HK-2 (cell line): ENCODE measurements at regions not wholly inside any gene's neighbourhood (a gene's known extent, or its start where the extent isn't known, plus 50 kb on each side); places are given as distances from the start of the nearest gene placed in this dataset.
"Not testable (repeated sequence)": the region's sequence is repeated elsewhere in the genome, so short reads cannot be mapped to it uniquely, and the experiment has no call there.

ENCODE experiments used
- DNase-seq: peaks from one replicate; pipeline ENCODE4 v3.0.0-alpha.2; 2018; ENCODE audit not compliant: unreplicated experiment

DNA sequence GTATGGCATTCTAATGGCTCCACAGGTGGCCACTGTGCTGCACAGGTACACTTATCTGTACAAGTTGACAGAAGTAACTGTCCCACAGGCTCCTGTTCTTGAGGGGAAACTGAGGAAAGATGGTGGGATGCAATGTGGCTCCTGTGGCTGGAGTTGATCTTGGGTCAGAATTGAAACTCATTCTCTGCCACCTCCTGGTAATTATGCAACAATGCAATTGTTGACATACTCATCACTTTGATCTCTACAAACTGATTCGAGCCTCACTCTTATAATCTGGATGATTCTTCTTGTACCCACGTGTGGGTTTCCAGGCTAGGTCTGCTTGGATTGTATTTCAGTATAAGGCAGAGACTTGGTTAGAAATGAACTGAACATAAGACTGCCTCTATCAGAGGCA is 148.8 kb downstream of the CCNG2 start:
- DNase-seq = no peak

DNA sequence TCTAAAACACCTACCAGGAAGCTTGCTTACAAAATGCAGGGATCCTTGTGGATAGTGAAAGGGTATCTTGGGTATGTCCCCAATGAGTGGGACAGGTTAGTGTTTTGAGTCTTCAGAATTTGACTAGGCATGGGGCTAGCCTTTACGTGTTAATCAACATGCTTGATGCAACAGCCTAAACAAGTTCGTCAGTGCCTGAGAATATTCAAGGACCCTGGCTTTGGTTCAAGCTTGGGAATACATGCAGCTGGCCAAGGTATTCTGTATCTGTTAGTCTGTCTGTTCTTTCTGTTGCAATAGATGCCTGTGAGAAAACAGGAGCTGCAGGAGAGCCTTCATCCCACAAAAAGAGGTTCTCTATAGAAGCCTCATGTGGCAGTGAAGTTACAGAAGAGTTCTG is 149.5 kb downstream of the CCNG2 start:
- DNase-seq = no peak

DNA sequence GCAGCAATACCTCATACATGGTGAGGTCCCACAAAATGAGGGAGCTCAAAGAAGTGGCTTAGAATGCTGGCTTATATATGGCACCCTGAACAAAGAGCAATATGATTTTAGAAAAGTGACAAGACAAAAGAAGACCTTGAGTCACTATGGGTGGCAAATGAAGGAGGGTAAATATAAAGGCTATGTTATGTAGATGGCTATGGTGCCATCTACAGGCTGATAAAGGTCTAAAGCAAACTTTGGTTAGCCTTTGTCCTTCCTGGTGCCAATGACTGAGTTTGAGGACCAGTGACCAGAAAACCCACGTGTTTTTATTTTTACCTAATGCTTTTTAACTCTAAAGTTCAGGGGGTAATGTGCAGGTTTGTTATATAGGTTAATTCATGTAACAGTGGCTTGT is 151.8 kb downstream of the CCNG2 start:
- DNase-seq = no peak

DNA sequence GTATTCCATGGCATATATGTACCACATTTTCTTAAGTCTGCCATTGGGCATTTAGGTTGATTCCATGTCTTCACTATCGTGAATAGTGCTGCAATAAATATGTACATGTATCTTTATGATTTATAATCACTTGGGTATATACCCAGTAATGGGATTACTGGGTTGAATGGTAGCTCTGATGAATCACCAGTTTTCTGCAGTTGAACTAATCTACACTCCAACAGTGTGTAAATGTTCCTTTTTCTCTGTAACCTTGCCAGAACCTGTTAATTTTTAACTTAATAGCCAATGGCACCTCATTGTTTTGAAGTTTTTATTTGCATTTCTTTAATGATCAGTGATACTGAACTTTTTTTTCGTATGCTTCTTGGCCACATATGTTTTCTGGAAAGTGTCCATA is 152.5 kb downstream of the CCNG2 start:
- DNase-seq = no peak

DNA sequence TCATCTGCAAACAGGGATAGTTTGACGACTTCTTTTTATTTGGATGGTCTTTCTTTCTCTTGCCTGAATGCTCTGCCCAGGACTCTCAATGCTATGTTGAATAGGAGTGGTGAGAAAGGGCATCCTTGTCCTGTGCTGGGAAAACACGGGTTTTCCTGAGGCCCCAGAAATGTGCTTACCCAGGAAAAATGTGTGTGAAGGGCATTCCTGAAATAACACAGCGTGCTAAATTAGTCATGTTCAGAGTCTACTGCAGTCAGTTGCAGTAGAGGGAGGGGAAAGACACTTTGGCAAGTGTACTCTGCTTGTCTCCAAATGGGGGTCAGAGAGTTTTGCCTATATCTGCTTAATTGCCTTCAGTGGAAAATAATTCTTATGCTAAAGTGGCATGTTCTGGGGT is 153.9 kb downstream of the CCNG2 start:
- DNase-seq = peak; percentile 9

DNA sequence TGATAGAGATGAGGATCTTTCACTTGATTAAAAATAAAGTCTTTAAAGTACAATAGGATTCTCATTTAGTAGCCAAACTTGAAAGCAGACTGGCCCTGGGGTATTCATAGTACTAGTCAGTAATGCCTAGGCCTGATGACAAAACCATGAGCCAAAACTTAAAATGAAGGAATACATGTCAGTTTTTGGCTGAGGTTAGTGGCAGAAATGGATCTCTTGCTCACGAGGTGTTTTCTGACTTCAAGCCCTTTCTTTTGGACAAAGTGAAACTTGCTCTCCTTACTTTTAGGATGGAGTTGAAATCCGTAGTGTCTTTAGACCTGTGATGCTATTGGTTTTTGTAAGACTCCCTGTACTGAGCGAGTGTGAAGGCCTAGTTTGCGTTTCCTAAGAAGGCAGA is 157.7 kb downstream of the CCNG2 start:
- no peak for DNase-seq

DNA sequence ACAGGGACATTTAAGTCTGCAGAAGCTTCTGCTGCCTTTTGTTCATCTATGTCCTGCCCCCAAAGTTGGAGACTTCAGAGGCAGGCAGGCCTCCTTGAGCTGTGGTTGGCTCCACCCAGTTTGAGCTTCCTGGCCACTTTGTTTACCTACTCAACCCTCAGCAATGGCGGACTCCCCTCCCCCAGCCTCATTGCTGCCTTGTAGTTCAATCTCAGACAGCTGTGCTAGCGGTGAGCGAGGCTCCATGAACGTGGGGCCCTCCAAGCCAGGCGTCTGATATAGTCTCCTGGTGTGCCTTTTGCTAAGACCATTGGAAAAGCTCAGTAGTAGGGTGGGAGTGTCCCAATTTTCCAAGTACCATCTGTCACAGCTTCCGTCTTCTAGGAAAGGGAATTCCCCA is 170.1 kb downstream of the CCNG2 start:
- no peak for DNase-seq

DNA sequence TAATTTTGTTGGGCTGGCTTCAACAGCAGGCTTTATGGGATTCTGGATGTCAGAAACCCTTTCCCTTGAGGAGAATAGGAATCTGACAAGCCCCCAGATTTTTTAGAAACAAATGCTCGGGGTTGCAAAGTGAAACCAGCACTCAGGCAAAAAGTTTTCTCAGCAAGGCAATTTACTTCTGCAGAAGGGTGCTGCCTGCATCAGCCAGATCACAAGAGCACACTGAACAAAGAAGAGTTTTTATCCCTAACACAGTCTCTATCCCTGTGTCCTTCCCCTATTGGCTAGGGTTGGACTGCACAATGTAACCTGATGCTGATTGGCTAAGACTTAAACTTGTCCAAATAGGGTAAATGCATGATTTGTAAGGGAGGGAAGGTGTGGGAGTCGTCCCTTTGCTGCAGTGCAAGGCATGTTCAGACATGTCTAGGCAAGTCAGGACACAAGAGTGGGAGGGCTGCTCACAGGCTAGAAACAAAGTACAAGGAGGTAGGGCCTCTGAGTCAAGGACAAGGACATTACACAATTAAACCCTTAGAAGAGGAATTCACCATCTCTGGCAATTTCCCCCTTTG is 175.8 kb downstream of the CCNG2 start:
- DNase-seq = no peak

DNA sequence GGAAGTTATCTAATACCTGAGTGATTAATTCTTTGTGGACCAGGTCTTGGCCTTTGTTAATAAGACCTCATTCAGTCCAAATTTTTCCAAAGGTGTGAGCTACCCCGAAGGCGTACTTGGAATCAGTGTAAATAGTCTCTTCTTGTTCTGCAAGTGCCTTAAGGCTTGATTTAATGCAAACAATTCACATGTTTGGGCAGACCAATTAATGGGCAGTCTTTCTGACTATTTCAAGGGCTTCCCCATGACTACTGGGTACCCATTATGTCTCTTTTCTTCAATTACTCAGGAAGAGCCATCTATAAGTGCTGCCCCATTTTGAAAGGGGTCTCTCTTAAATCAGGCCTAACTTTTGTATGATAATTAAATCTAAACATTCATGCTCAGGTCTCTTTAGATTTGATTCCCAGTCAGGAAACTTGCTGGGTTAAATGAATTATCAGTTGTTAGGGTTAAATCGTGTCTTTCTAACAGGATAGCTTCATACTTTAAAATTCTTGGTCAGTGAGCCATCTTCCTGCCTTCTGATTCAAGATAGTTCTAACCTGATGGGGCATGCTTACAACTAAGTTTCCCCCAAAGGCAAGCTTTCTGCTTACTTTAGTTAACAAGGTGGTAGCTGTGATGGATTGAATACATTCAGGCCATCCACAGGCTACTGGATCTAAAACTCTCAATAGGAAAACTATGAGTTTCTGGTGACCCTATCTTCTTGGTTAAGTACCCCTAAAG is 179.6 kb downstream of the CCNG2 start:
- no peak for DNase-seq

DNA sequence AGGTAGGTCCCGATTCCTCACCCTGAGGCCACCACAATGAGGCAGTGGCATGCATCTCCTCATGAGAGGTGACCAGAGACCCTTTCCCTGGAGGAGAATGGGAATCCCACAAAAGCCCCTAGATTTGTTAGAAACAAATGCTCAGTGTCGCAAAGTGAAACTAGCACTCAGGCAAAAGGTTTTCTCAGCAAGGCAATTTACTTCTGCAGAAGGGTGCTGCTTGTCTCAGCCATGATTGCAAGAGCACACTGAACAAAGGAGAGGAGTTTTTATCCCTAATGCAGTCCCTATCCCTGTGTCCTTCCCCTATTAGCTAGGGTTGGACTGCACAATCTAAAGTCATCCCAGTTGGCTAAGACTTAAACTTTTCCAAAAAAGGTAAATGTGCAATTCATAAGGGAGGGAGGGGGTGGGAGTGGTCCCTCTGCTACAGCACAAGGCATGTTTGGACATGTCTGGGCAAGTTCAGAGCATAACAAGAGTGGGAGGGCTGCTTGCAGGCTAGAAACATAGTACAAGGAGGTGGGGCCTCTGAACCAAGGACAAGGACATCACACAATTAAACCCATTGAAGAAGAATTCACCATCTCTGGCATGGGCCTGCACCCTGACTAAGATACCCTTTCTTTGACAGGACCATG is 185.3 kb downstream of the CCNG2 start:
- no peak for DNase-seq

DNA sequence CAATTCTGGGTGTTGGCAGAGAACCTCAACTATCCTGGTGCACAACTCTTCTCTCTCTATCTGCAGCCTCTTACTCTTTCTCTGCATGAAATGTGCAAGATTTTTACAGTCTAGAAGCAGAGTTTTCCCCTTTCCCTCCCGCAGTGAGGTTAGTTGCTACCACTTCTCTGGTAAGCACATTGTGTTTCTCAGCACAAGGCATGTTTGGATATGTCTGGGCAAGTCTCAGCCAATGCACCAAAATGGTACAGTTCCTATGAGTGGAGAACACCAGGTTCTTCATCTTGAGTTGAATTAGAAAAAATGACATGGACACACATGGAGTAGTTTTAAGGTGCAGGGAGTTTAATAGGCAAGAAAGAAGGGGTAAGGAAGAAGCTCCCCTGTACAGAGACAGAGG is 187.0 kb downstream of the CCNG2 start:
- DNase-seq = no peak

DNA sequence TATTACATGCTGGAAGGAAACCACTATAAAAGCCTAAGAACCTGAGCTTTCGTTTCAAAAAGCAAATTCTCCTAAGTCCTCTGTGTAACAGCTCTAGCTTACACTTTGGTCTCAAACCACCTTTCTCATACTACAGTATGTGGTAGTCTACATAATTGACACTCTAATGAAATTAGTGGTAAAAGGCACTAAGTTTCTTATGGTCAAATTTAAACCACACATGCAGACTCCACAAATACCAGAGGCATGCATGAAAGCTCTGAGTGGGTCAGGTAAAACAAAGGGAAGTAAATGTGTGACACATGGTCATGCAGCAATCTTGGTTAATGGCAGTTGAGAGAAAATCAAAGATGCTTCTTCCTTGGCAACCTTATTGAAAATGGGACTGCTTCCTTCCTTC is 187.8 kb downstream of the CCNG2 start:
- no peak for DNase-seq

DNA sequence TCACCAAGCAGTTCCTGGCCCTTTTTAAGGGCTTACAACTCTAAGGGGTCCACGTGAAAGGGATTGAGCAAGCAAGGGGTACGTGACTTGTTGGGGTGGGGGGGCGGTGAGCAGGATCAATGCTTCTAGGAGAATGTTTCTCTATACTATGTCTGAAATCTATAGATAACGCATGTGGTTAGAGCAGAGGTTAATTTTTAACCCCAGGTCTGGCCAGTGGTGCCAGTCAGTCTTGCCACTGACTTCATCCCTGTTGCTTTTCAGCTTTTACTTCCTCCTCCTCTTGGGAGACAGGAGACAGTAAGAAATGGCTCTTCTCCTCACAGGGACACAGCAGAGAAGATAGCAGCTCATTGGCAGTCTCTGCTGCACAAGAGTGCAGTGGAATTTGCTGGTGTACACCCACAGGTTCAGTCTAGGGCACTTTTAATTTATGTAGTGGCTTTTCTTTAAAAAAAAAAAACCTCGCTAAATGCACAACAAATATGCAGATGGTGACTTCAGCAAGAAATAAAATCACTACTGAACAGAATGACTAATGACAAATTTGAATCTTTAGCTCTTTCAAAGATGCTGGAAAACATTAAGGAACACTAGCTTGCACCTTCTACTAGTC is 190.5 kb downstream of the CCNG2 start:
- peak; percentile 37 for DNase-seq

DNA sequence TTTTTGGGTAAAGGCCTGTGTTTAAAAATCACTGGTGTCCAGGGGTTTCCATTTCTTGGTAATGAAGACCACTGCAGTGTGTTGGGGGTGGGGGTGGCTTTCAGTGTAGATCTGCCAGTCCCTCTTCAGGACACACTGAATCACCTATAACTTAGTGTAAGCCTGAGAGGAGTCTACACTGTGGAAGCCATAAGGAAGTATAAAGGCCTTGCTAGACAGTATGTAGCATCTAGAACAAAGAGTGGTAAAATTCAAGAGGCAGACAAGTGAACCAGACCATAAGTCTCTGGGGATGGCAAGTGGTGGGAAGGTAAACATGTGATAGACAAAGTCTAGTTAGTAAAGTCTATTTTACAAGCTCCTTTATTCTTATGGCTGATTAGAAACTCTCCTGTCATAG is 191.8 kb downstream of the CCNG2 start:
- DNase-seq = no peak

DNA sequence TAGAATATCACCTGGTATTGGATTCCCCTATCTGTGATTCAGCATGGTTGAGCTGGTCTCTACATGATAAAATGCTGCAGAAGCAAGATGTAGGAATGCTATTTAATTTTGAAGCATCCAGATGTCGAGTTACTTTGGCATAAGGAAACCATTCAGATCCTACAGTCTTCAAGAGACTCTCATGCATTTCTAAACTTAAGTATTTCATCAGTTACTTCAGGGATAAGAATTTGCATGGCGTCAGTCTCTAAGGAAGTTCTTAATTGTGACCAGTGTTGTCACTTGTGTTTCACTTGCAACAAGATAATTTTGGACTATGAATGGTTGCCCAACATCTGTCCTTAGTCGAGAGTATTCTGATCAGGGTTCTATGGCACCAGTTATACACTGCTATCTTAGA is 192.4 kb downstream of the CCNG2 start:
- no peak for DNase-seq

DNA sequence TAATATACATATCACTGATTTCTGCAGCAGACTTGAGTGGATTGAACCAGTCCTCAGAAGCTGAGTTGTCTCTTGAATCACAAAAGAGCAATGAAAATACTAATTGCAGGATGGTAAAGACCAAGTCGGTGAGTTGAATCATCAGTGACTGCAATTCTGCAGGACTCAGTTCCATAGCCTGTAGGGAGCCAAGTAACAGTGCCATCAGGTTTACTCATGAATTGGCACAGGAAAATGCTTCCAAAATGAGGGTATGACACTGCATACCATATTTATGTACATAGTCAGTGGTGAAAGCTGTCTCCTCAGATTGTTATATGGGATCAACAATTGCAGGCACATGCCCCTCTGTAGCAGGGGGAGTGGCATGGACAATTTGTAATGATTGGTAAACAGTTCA is 192.8 kb downstream of the CCNG2 start:
- DNase-seq = no peak

DNA sequence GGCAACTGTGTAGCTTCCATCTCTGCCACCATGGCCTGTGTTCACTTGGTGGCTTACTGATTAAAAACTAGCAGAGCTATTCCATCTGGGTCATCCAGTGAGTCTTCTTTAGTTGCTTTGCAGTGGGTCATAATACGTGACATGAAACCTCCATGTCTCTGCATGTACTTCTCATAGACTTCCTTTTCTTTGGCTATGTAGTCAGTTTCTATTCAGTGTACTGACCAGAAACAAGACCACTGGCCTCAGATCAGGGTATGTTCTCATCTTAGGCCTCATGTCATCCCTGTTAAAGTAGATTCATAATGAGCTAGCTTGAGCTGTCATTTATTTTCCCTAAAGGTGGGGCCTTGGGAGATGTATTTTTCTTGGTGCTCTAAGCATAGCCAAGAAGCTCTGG is 195.2 kb downstream of the CCNG2 start:
- DNase-seq = no peak

DNA sequence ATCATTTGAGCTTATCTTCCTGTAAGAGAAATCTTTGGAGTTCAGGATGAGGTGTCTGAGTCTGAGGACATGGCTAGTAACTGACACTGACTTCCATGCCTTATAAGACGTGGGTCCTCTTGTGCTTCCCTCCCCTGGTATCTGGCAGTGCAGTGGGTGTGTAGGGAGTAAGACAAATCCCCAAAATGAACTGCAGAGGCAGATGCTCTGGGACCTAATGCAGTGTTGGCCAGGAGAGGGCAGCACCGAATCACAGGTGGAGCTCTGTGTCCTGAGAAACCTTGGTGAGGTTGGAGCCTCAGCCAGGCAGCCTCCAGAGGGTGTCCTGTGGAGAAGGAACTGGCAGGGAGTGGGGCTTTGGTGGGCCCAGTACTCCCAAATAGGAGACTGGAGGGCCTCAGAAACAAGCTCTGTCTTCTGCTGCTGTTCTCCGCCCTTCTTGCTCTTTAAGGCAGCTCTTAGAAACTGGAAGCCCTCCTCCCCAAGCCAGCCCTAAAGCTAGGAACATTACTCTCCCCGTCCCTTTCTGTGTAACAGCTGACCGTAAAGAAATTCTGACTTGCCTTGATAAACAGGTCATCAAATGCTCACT is 196.8 kb downstream of the CCNG2 start:
- not testable (repeated sequence) for DNase-seq

DNA sequence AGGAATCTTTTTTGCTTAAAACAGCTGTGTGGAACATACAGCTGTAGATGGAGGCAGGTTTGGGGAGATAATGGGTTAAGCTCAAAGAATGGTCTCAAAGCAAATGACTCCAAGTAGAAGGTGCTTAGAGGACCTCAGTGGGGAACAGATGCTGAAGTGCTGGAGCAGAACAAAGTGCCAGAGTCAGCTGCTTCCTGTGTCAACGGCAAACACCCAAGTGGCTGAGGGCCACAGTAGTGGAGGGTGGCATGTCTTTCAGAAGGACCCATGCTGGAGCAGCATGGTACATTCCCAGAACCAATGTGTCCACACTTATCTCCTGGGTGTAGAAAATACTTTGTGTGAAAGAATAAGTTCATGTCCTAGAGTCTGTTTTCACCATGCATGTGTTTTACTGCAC is 197.5 kb downstream of the CCNG2 start:
- DNase-seq = no peak

DNA sequence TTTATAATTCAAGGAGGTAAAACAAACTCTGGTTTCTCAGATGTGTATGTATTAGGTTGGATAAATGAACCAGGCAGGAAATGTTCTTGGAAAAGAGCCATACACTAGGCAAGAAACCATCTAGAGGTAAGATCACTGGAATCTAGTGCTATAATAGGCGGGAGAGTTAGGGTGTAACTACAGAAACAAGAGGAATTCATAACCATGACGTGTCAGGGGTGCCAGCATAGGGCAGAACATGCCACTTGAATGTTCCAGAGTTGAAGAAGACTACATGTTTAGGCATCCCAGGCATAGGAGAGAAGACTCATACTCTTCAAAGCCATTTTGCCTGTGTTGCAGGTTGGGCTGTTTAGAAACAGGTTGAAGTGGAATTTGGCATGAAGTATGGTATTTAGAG is 198.7 kb downstream of the CCNG2 start:
- no peak for DNase-seq

DNA sequence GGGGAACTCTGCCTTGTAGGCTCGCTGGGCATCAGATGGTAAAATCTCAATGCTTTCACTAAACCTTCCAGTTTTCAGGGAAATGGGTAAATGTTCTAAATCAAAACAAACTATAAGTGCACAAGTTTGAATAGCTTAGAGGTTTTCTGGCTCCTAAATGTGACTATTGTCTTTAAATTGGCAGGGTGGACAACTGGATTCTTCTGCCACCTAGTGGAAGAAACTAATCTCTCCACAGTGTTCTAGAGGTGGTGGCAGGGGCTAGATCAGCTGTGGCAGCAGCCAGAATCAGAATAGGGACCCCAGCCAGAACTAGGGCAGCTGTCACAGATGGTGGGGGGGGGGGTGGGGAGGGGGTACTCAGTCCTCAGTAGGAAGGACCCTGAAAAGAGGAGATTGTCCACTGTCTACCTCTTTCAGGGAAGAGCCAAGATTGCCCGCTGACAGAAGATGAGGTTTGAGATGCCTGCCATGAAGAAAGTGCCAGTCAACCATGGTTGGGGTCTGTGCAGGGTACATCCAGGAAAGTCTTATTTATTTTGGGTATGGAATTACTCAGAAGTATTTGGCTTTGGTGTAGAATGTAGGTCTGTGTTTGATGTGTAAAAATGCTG is 201.4 kb downstream of the CCNG2 start:
- DNase-seq = peak; percentile 13

DNA sequence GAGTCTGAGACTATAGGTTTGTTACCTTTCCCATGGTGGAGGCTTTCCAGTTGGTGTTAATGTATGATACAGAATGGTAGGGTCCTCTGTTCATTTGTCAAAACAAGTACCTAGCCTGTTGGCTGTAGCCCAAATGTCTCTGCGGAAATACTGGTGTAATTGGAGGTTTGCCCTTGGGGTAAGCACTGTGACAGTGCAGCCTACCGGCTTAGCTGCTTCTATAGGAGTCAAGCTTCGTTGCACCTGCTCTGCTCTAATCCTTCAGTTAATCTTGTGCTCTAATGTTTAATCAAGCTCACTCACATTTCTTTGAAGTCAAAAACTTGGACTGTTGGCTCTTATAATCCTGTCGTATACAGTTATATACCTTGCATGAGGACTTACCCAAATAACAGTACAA is 203.4 kb downstream of the CCNG2 start:
- DNase-seq = no peak
